HepG2 (cell line): ENCODE measurements at regions not wholly inside any gene's neighbourhood (a gene's known extent, or its start where the extent isn't known, plus 50 kb on each side); places are given as distances from the start of the nearest gene placed in this dataset.

Source experiments
- ATAC-seq: fragments of 200-7000 bp; cut with Tn5 transposase; 3 replicates; pipeline ENCODE4 v1.9.1; 2020; ENCODE audit warnings: mild to moderate bottlenecking, moderate library complexity
- BruUV-seq: library from RNA; stranded (reverse); fragments of 400-500 nt; replicated peaks from 2 replicates; lab custom pipeline; 2021; lab: Mats Ljungman, UMichigan
- CTCF ChIA-PET: fragments of 300-600 bp; formaldehyde crosslinking; extraction: SDS; loops from one replicate; lab custom pipeline; 2021; ENCODE audit warnings: low total read pairs, inconsistent platforms, low intra/inter-chr PET ratio; lab: Yijun Ruan, JAX
- POLR2A ChIA-PET: fragments of 350-600 bp; sonication (Branson Sonifier 250); formaldehyde crosslinking; loops from one replicate; lab custom pipeline; 2020; ENCODE audit warnings: antibody characterized with exemption, inconsistent platforms; lab: Yijun Ruan, JAX
- DNase-seq: peaks from one replicate; pipeline ENCODE4 v3.0.0-alpha.2; 2015; ENCODE audit warnings: low spot score
- FAIRE-seq: peaks from 3 replicates; lab custom pipeline; 2011; peaks lifted over from hg19 to GRCh38; lab: Jason Lieb, UNC
- H2AFZ ChIP-seq: one replicate; pipeline ENCODE4 v1.6.1; 2011; ENCODE audit warnings: low read length, inconsistent platforms
- H3K27ac ChIP-seq: fragments of 300-600 bp; 3 replicates; pipeline ENCODE4 v1.8.0; 2011; ENCODE audit warnings: mixed run types, mild to moderate bottlenecking, mixed read lengths, low read length, inconsistent platforms; ENCODE audit not compliant: insufficient read depth; ENCODE audit errors: extremely low read length
- H3K27me3 ChIP-seq, 2 experiments: fragments of 200-600 bp in 1 of 2; 2 replicates in 1 of 2; 3 replicates in 1 of 2; pipeline versions ENCODE4 v1.6.0 to v1.8.0; 2011; ENCODE audit warnings: low read length in 2 of 2, mild to moderate bottlenecking in 2 of 2, moderate library complexity in 2 of 2, inconsistent platforms in 1 of 2; ENCODE audit not compliant: insufficient read depth in 2 of 2, control insufficient read depth in 1 of 2
- H3K36me3 ChIP-seq, 2 experiments: fragments of 200-600 bp in 1 of 2; replicated peaks in 1 of 2; 2 replicates in 1 of 2; 3 replicates in 1 of 2; pipeline versions ENCODE4 v1.5.1 to v1.8.0; 2011; ENCODE audit warnings: low read length in 2 of 2, inconsistent platforms in 1 of 2; ENCODE audit not compliant: insufficient read depth in 2 of 2, control insufficient read depth in 1 of 2
- H3K4me1 ChIP-seq: 2 replicates; pipeline ENCODE4 v1.5.1; 2012; ENCODE audit warnings: low read length, inconsistent platforms; ENCODE audit not compliant: insufficient read depth
- H3K4me2 ChIP-seq: 2 replicates; pipeline ENCODE4 v1.6.0; 2011; ENCODE audit warnings: low read depth, low read length, inconsistent platforms
- H3K4me3 ChIP-seq, 3 experiments: fragments of 200-600 bp in 1 of 3; sonication (generic), shearing (Covaris generic) in 1 of 3; replicated peaks in 1 of 3; 2 replicates each; pipeline ENCODE4 v1.5.1; 2011 to 2016; ENCODE audit warnings: low read length in 3 of 3, inconsistent platforms in 2 of 3, low read depth in 2 of 3, mild to moderate bottlenecking in 2 of 3, control low read depth in 1 of 3, mixed read lengths in 1 of 3; ENCODE audit not compliant: insufficient read depth in 1 of 3
- H3K79me2 ChIP-seq: one replicate; pipeline ENCODE4 v1.6.1; 2011; ENCODE audit warnings: low read length, inconsistent platforms; ENCODE audit not compliant: insufficient read depth
- H3K9ac ChIP-seq: 2 replicates; pipeline ENCODE4 v1.6.0; 2011; ENCODE audit warnings: mild to moderate bottlenecking, low read depth, low read length, inconsistent platforms; ENCODE audit not compliant: insufficient read depth
- H3K9me3 ChIP-seq: 2 replicates; pipeline ENCODE4 v1.5.1; 2012; ENCODE audit warnings: mild to moderate bottlenecking, low read length
- H4K20me1 ChIP-seq: 2 replicates; pipeline ENCODE4 v1.6.0; 2011; ENCODE audit warnings: inconsistent platforms, mild to moderate bottlenecking, low read length, moderate library complexity; ENCODE audit not compliant: insufficient read depth
- ATM ChIP-seq: fragments of 450-650 bp; IDR thresholded peaks from 2 replicates; pipeline ENCODE4 v1.7.1; 2017; ENCODE audit warnings: mild to moderate bottlenecking, borderline replicate concordance
- E2F5 ChIP-seq: sonication (generic); formaldehyde crosslinking; conservative IDR thresholded peaks from 2 replicates; pipeline ENCODE4 v1.4.0; 2020; ENCODE audit warnings: missing genetic modification reagents
- MAZ ChIP-seq, 2 experiments: sonication (generic) in 1 of 2; formaldehyde crosslinking in 1 of 2; IDR thresholded peaks; 2 replicates each; pipeline versions ENCODE4 v1.5.0 to v1.6.1; 2012 to 2020; ENCODE audit warnings: low read depth in 2 of 2, mild to moderate bottlenecking in 2 of 2, borderline replicate concordance in 1 of 2, improper control_type of control experiment in 1 of 2, low read length in 1 of 2, missing genetic modification reagents in 1 of 2, moderate library complexity in 1 of 2
- MTA3 ChIP-seq: sonication (generic); formaldehyde crosslinking; IDR thresholded peaks from 2 replicates; pipeline ENCODE4 v1.4.0; 2020; ENCODE audit warnings: missing genetic modification reagents
- MTERF4 ChIP-seq: sonication (generic); formaldehyde crosslinking; IDR thresholded peaks from 2 replicates; pipeline ENCODE4 v1.8.0; 2023; ENCODE audit warnings: mild to moderate bottlenecking, missing genetic modification reagents
- RFX1 ChIP-seq: fragments of 450-650 bp; IDR thresholded peaks from 2 replicates; pipeline ENCODE4 v1.6.1; 2017
- THYN1 ChIP-seq: sonication (generic); formaldehyde crosslinking; IDR thresholded peaks from 2 replicates; pipeline ENCODE4 v1.8.1; 2023; ENCODE audit warnings: low read depth, mild to moderate bottlenecking, moderate library complexity, missing genetic modification reagents, borderline replicate concordance
- U2AF1 ChIP-seq: fragments of 200-400 bp; formaldehyde crosslinking; optimal IDR thresholded peaks from 2 replicates; pipeline ENCODE3; 2017; ENCODE audit warnings: mild to moderate bottlenecking, low read depth, low read length
- ZNF550 ChIP-seq: sonication (generic); formaldehyde crosslinking; IDR thresholded peaks from 2 replicates; pipeline ENCODE4 v1.4.0; 2020; ENCODE audit warnings: mild to moderate bottlenecking, missing genetic modification reagents, borderline replicate concordance
- ZNF564 ChIP-seq: sonication (generic); formaldehyde crosslinking; IDR thresholded peaks from 2 replicates; pipeline ENCODE4 v1.8.1; 2023; ENCODE audit warnings: mild to moderate bottlenecking, missing genetic modification reagents
- ZNF577 ChIP-seq: sonication (generic); formaldehyde crosslinking; IDR thresholded peaks from 2 replicates; pipeline ENCODE4 v1.4.0; 2020; ENCODE audit warnings: mild to moderate bottlenecking, low read depth, missing genetic modification reagents, borderline replicate concordance
- ZNF775 ChIP-seq: sonication (generic); formaldehyde crosslinking; IDR thresholded peaks from 2 replicates; pipeline ENCODE4 v1.4.0; 2020; ENCODE audit warnings: missing genetic modification reagents, mild to moderate bottlenecking, moderate library complexity, borderline replicate concordance
- ZNF776 ChIP-seq: sonication (generic); formaldehyde crosslinking; IDR thresholded peaks from 2 replicates; pipeline ENCODE4 v1.4.0; 2020; ENCODE audit warnings: mild to moderate bottlenecking, missing genetic modification reagents
- ZNF788 ChIP-seq: sonication (generic); formaldehyde crosslinking; IDR thresholded peaks from 2 replicates; pipeline ENCODE4 v1.5.0; 2020; ENCODE audit warnings: mild to moderate bottlenecking, missing genetic modification reagents, borderline replicate concordance
- WGBS: methylation state at CpG from one replicate; pipeline ENCODE4 v1.1.6; 2017; ENCODE audit warnings: low lambda C conversion rate; 5-methylcytosine and 5-hydroxymethylcytosine counted together
- in situ Hi-C: cut with HindIII; loops from 2 replicates; pipeline ENCODE4 v1.10.0; 2017; ENCODE audit warnings: low pct_unique_long_range_greater_than_20kb; ENCODE audit not compliant: extremely low pct_ligation_motif_present
- intact Hi-C: fragments of 100-400 bp; cut with micrococcal nuclease; formaldehyde crosslinking; loops from one replicate; pipeline ENCODE4 v1.10.0; 2022; ENCODE audit not compliant: unreplicated experiment

GRCh38 chr18:73948084-73948483 is 199.6 kb downstream of the FBXO15 start:
- Histone ChIP-seq H3K4me1 (no peaks in the 10 kb centered on the region), H3K27me3 (no peaks in the 10 kb centered on the region; a peak in 1 of 5 replicates), H3K79me2 (no peaks in the 10 kb centered on the region), H3K27ac (no peak overlapping the region), H4K20me1 (no peaks in the 10 kb centered on the region), H2AFZ (no peak overlapping the region), H3K9ac (no peak overlapping the region), H3K9me3 (no peaks in the 10 kb centered on the region), H3K4me3 (no peak overlapping the region), H3K36me3 (no peaks in the 10 kb centered on the region), H3K4me2 (no peak overlapping the region)
- intact Hi-C loops (no loop called here), in situ Hi-C loops (no loop called here)
- FAIRE-seq (no peak), ATAC-seq (no peak), DNase-seq (no peak)
- ChIA-PET POLR2A (no interaction called here), CTCF (no interaction called here)
- no TSS peak for BruUV-seq
- TF ChIP-seq ZNF550 (CRISPR knock-in tag), result no peak
- no peak for TF ChIP-seq THYN1 (CRISPR knock-in tag)
- TF ChIP-seq ZNF788 (CRISPR knock-in tag), result no peak
- TF ChIP-seq ZNF564, result no peak
- WGBS, result 6% methylated on average over 4 of the region's 4 CpGs

DNA sequence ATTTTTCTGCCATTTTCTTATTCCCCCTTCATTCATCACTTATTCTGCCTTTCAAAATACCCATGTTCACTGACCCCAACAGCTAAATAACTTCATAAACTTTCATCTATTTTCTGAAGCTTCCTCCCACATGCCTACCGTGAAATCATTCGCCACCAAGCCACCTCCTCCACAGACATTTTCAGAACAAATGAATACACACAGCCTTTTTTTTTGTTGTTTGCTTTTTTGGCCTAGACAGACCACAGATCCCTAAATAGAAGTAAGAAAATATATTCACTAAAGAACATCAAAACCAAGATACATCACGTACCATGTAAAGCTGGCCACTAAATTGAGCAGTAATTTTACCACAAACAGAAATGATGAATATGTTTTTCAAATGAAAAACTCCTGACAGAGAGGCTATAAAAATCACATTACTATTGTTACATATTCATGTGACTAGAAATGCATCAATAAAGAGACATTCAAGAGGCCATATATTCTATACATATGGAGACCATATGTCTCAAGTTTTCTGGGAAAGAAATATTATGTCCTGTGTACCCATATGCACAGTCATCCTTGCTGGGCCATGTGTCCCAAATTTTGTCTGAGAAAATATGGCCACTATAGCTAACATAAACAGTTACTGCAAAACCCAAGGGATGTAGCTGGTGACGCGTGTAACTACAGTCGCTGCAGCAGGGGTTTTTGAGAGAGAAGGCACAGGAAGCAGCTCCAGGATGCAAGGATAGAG is 200.3 kb downstream of the FBXO15 start:
- in situ Hi-C loops, result no loop called here
- ChIA-PET CTCF (no interaction called here), POLR2A (no interaction called here)
- TF ChIP-seq MAZ (IDR thresholded peaks at IDR 0.05; ENCODE audit: borderline replicate concordance, low read depth, low read length) (no peak), MAZ (CRISPR knock-in tag; IDR thresholded peaks at IDR 0.05; ENCODE audit: low read depth) (no peak), MTERF4 (CRISPR knock-in tag) (no peak), ZNF776 (CRISPR knock-in tag) (no peak), E2F5 (CRISPR knock-in tag) (no peak), ZNF577 (CRISPR knock-in tag) (no peak), U2AF1 (no peak), ATM (no peak), RFX1 (no peak), MTA3 (CRISPR knock-in tag) (no peak), ZNF775 (CRISPR knock-in tag) (no peak)

More for the DNA sequence above, 200.3 kb downstream of the FBXO15 start:
- no peaks in the 10 kb centered on the region for H3K4me1 ChIP-seq
- DNase-seq, result no peak
- no peaks in the 10 kb centered on the region for H3K79me2 ChIP-seq
- H3K9me3 ChIP-seq, result no peaks in the 10 kb centered on the region
- H3K9ac ChIP-seq, result no peak overlapping the region
- no peak overlapping the region for H3K27ac ChIP-seq
- FAIRE-seq, result no peak
- no peak for ATAC-seq
- H3K36me3 ChIP-seq, result no peaks in the 10 kb centered on the region
- no peak overlapping the region for H2AFZ ChIP-seq
- no peak overlapping the region for H3K4me2 ChIP-seq
- intact Hi-C loops, result no loop called here
- no peak overlapping the region for H3K4me3 ChIP-seq
- no peaks in the 10 kb centered on the region; a peak in 1 of 5 replicates for H3K27me3 ChIP-seq
- no TSS peak for BruUV-seq
- 69% methylated on average over 6 of the region's 6 CpGs for WGBS
- no peaks in the 10 kb centered on the region for H4K20me1 ChIP-seq
